SK-N-SH (cell line): ENCODE measurements at regions not wholly inside any gene's neighbourhood (a gene's known extent, or its start where the extent isn't known, plus 50 kb on each side); places are given as distances from the start of the nearest gene placed in this dataset.
"Not testable (repeated sequence)": the region's sequence is repeated elsewhere in the genome, so short reads cannot be mapped to it uniquely, and the experiment has no call there.

Experiments used
- CTCF ChIA-PET: fragments of 300-600, 350-600 bp; formaldehyde crosslinking; extraction: SDS; loops from one replicate; lab custom pipeline; 2021; lab: Yijun Ruan, JAX
- POLR2A ChIA-PET: fragments of 350-600 bp; sonication (Branson Sonifier 250); formaldehyde crosslinking; extraction: SDS; loops from one replicate; lab custom pipeline; 2020; ENCODE audit warnings: antibody characterized with exemption, inconsistent platforms; lab: Yijun Ruan, JAX
- DNase-seq: peaks from one replicate; pipeline ENCODE4 v3.0.0; 2012
- H2AFZ ChIP-seq: fragments of 200-600 bp; sonication (generic); 2 replicates; pipeline ENCODE4 v1.8.1; 2016; ENCODE audit warnings: antibody characterized with exemption, mild to moderate bottlenecking, low read depth
- H3F3A ChIP-seq: fragments of 200-600 bp; sonication (generic); replicated peaks from 2 replicates; pipeline ENCODE3; 2016; ENCODE audit warnings: antibody characterized with exemption, mild to moderate bottlenecking; ENCODE audit not compliant: insufficient read depth
- H3K27ac ChIP-seq, 2 experiments: fragments of 200-500 bp in 1 of 2; fragments of 200-600 bp in 1 of 2; sonication (Bioruptor generic) in 1 of 2; sonication (generic), shearing (Covaris generic) in 1 of 2; 2 replicates each; pipeline versions ENCODE4 v1.5.1 to v1.6.1; 2014 to 2016; ENCODE audit warnings: low read depth in 2 of 2, inconsistent platforms in 1 of 2, low read length in 1 of 2, mild to moderate bottlenecking in 1 of 2, mixed read lengths in 1 of 2
- H3K27me3 ChIP-seq: fragments of 200-600 bp; sonication (generic), shearing (Covaris generic); 2 replicates; pipeline ENCODE4 v1.6.1; 2016; ENCODE audit warnings: mixed run types; ENCODE audit not compliant: insufficient read depth
- H3K36me3 ChIP-seq, 2 experiments: fragments of 200-500 bp in 1 of 2; fragments of 200-600 bp in 1 of 2; sonication (Bioruptor generic) in 1 of 2; sonication (generic) in 1 of 2; replicated peaks in 1 of 2; 2 replicates each; pipeline versions ENCODE3 to v1.5.1; 2014 to 2016; ENCODE audit warnings: low read length in 1 of 2, mild to moderate bottlenecking in 1 of 2; ENCODE audit not compliant: insufficient read depth in 2 of 2, control insufficient read depth in 1 of 2
- H3K4me1 ChIP-seq, 2 experiments: fragments of 200-500 bp in 1 of 2; fragments of 200-600 bp in 1 of 2; sonication (Bioruptor generic) in 1 of 2; sonication (generic), shearing (Covaris generic) in 1 of 2; 2 replicates each; pipeline versions ENCODE4 v1.5.1 to v1.6.1; 2014 to 2016; ENCODE audit warnings: low read depth in 1 of 2, low read length in 1 of 2, mixed run types in 1 of 2; ENCODE audit not compliant: insufficient read depth in 2 of 2, control insufficient read depth in 1 of 2
- H3K4me2 ChIP-seq: fragments of 200-600 bp; sonication (generic), shearing (Covaris generic); 2 replicates; pipeline ENCODE4 v1.6.1; 2017; ENCODE audit warnings: mixed run types
- H3K4me3 ChIP-seq, 2 experiments: fragments of 200-500 bp in 1 of 2; fragments of 200-600 bp in 1 of 2; sonication (Bioruptor generic) in 1 of 2; sonication (generic), shearing (Covaris generic) in 1 of 2; 2 replicates each; pipeline versions ENCODE4 v1.5.1 to v1.8.1; 2014 to 2016; ENCODE audit warnings: low read depth in 2 of 2, inconsistent platforms in 1 of 2, low read length in 1 of 2, mild to moderate bottlenecking in 1 of 2, mixed read lengths in 1 of 2, moderate library complexity in 1 of 2
- H3K79me2 ChIP-seq: fragments of 200-600 bp; sonication (generic); 2 replicates; pipeline ENCODE4 v1.8.1; 2017; ENCODE audit warnings: mild to moderate bottlenecking; ENCODE audit not compliant: insufficient read depth
- H3K9ac ChIP-seq: fragments of 200-600 bp; sonication (generic); 2 replicates; pipeline ENCODE4 v1.6.1; 2017; ENCODE audit warnings: mixed run types
- H3K9me2 ChIP-seq: fragments of 200-600 bp; sonication (generic); 2 replicates; pipeline ENCODE4 v1.6.1; 2017; ENCODE audit warnings: mixed run types
- H3K9me3 ChIP-seq: fragments of 200-600 bp; sonication (generic); 2 replicates; pipeline ENCODE4 v1.6.1; 2017; ENCODE audit warnings: mixed run types, mild to moderate bottlenecking, moderate library complexity
- H4K20me1 ChIP-seq: fragments of 200-600 bp; sonication (generic); 2 replicates; pipeline ENCODE4 v1.6.1; 2017; ENCODE audit warnings: mild to moderate bottlenecking, mixed run types; ENCODE audit not compliant: insufficient read depth
- EZH2phosphoT487 ChIP-seq: fragments of 200-600 bp; sonication (generic); IDR thresholded peaks from 2 replicates; pipeline ENCODE4 v1.6.1; 2017; ENCODE audit warnings: low read depth, mixed run types, mild to moderate bottlenecking, antibody characterized with exemption, moderate library complexity, borderline replicate concordance
- FOXJ3 ChIP-seq: sonication (generic); formaldehyde crosslinking; IDR thresholded peaks from 2 replicates; pipeline ENCODE4 v1.5.1; 2020; ENCODE audit warnings: mild to moderate bottlenecking, missing genetic modification reagents
- FOXM1 ChIP-seq: IDR thresholded peaks from 2 replicates; pipeline ENCODE4 v1.4.0; 2012; ENCODE audit warnings: low read depth, mild to moderate bottlenecking
- GABPA ChIP-seq: IDR thresholded peaks from 2 replicates; pipeline ENCODE4 v1.4.0; 2012; ENCODE audit warnings: low read depth, mild to moderate bottlenecking
- JUND ChIP-seq: IDR thresholded peaks from 2 replicates; pipeline ENCODE4 v1.4.0; 2012
- MEF2A ChIP-seq: IDR thresholded peaks from 2 replicates; pipeline ENCODE4 v1.4.0; 2012; ENCODE audit warnings: low read depth, borderline replicate concordance
- RAD21 ChIP-seq: IDR thresholded peaks from 2 replicates; pipeline ENCODE4 v1.6.1; 2012; ENCODE audit warnings: mild to moderate bottlenecking, low read length
- SMC3 ChIP-seq: IDR thresholded peaks from 2 replicates; pipeline ENCODE4 v1.6.1; 2012; ENCODE audit warnings: low read depth, low read length, improper control_type of control experiment
- TAF1 ChIP-seq: IDR thresholded peaks from 2 replicates; pipeline ENCODE4 v1.6.1; 2012; ENCODE audit warnings: low read depth, mild to moderate bottlenecking, low read length, moderate library complexity, borderline replicate concordance
- TCF12 ChIP-seq: IDR thresholded peaks from 2 replicates; pipeline ENCODE4 v1.4.0; 2012
- WGBS: methylation state at CpG from one replicate; pipeline ENCODE4 v1.1.6; 2017; ENCODE audit warnings: low lambda C conversion rate; 5-methylcytosine and 5-hydroxymethylcytosine counted together
- TF ChIP-seq, protein P1 (sequence below): fragments of 150-350 bp; IDR thresholded peaks from 2 replicates; pipeline ENCODE4 v1.6.1; 2016; ENCODE audit warnings: mild to moderate bottlenecking, low read depth, low read length
- TF ChIP-seq, protein P2 (sequence below): fragments of 150-350 bp; IDR thresholded peaks from 2 replicates; pipeline ENCODE4 v1.6.1; 2017; ENCODE audit warnings: antibody characterized with exemption, low read length, low read depth, borderline replicate concordance

DNA sequence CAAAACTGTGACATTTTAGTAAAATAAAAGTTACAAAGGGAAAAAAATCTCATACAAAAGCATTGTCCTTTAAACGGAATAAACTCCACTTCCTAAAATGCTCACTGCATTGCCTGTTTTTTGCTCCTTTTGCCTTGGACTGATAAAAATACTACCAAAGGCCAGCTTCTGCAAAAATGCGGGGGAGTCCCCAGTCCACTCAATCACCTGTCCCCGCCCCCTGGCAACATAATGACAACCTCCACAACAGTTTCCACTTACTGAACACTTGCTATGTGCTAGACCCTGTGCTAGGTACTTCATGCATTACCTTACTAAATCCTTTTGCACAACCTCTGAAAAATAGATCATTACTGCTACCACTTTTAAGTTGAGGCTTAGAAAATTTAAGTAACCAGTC, 172.7 kb upstream of the CCL2 start:
- CTCF ChIA-PET = no interaction called here
- Histone ChIP-seq H3K4me3 (no peak overlapping the region), H3K9ac (no peak overlapping the region), H3K9me3 (no peaks in the 10 kb centered on the region), H3K79me2 (no peaks in the 10 kb centered on the region), H3K27me3 (no peaks in the 10 kb centered on the region), H2AFZ (no peak overlapping the region), H3K36me3 (no peaks in the 10 kb centered on the region), H3K27ac (no peak overlapping the region), H3F3A (no peaks in the 10 kb centered on the region), H3K4me1 (peaks cover 0 to 3% of the 10 kb centered on the region in 2 experiments; a peak in 1 of 4 replicates), H3K9me2 (no peaks in the 10 kb centered on the region), H3K4me2 (no peak overlapping the region), H4K20me1 (no peaks in the 10 kb centered on the region)
- no peak for DNase-seq
- TF ChIP-seq, protein P1, sequence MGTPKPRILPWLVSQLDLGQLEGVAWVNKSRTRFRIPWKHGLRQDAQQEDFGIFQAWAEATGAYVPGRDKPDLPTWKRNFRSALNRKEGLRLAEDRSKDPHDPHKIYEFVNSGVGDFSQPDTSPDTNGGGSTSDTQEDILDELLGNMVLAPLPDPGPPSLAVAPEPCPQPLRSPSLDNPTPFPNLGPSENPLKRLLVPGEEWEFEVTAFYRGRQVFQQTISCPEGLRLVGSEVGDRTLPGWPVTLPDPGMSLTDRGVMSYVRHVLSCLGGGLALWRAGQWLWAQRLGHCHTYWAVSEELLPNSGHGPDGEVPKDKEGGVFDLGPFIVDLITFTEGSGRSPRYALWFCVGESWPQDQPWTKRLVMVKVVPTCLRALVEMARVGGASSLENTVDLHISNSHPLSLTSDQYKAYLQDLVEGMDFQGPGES = no peak
- TF ChIP-seq EZH2phosphoT487 (no peak), FOXJ3 (no peak), TCF12 (no peak), MEF2A (no peak), TAF1 (no peak), JUND (no peak), SMC3 (no peak), FOXM1 (no peak)
- TF ChIP-seq, protein P2, sequence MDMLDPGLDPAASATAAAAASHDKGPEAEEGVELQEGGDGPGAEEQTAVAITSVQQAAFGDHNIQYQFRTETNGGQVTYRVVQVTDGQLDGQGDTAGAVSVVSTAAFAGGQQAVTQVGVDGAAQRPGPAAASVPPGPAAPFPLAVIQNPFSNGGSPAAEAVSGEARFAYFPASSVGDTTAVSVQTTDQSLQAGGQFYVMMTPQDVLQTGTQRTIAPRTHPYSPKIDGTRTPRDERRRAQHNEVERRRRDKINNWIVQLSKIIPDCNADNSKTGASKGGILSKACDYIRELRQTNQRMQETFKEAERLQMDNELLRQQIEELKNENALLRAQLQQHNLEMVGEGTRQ = no peak
- POLR2A ChIA-PET = no interaction called here
- WGBS = 37% methylated on average over 3 of the region's 3 CpGs

DNA sequence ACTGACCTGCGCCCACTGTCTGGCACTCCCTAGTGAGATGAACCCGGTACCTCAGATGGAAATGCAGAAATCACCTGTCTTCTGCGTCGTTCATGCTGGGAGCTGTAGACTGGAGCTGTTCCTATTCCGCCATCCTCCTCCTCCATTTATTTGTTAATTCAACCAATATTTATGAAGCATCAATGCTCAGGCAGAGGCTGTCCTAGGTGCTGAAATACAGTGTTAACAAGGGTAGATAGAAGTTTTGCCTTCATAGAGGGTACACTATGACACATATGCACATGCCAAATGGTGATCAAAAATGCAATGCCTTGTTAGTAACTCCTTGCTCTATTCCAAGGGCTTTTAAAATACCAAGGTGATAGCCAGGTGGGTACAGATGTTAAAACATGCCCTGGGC, 166.0 kb upstream of the CCL2 start:
- H4K20me1 ChIP-seq, CTCF ChIA-PET, POLR2A ChIA-PET: not testable (repeated sequence)

DNA sequence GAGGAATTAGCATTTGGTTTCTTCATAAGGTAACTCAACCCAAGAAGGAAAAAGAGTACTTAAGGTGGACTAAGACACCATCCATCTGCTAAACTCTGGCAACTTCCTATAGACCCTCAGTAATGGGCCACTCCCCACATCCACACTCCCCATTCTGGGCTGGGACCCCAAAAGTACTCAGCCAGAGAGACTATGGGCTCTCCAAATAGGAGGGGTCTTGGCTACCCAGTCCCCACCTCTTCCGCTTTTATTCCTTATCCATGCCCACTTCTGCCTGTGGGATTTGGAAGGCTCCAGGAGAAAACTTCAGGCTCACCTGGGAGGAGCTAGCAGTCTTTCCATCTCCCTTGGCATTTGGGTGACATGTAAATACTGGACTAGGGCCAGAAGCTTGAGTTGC, 164.5 kb upstream of the CCL2 start:
- Histone ChIP-seq H3K27me3 (no peaks in the 10 kb centered on the region), H3K9ac (no peak overlapping the region), H3K4me2 (no peak overlapping the region), H3K9me2 (no peaks in the 10 kb centered on the region), H3F3A (no peaks in the 10 kb centered on the region), H3K36me3 (no peaks in the 10 kb centered on the region)
- CTCF ChIA-PET = interaction anchor here (0.9 to 1.8 kb wide), 3 partner anchors 271 to 313 kb away, joined by 3 to 6 read pairs (median 3); no protein-coding TSS in a partner anchor
- TF ChIP-seq GABPA (no peak), RAD21 (no peak)
- TF ChIP-seq, all 33 proteins: peak for 0
- DNase-seq = no peak
- Histone ChIP-seq H2AFZ (no peak overlapping the region), H3K79me2 (no peaks in the 10 kb centered on the region), H3K4me1 (no peaks in the 10 kb centered on the region), H3K27ac (no peak overlapping the region), H3K9me3 (no peaks in the 10 kb centered on the region), H3K4me3 (no peak overlapping the region), H4K20me1 (no peaks in the 10 kb centered on the region)
- POLR2A ChIA-PET = no interaction called here
- WGBS = 59% methylated on average over 1 of the region's 1 CpG

More for the DNA sequence above, 166.0 kb upstream of the CCL2 start:
- not testable (repeated sequence) for H2AFZ ChIP-seq, H3K79me2 ChIP-seq, H3K9me2 ChIP-seq, H3K4me2 ChIP-seq, H3K9ac ChIP-seq, H3K9me3 ChIP-seq, H3F3A ChIP-seq, H3K27me3 ChIP-seq, H3K4me1 ChIP-seq, H3K4me3 ChIP-seq, H3K36me3 ChIP-seq, DNase-seq, H3K27ac ChIP-seq
- WGBS = 38% methylated on average over 4 of the region's 5 CpGs
